C1 segment of cervical spinal cord (tissue), 14 donors: ENCODE measurements at regions not wholly inside any gene's neighbourhood (a gene's known extent, or its start where the extent isn't known, plus 50 kb on each side); places are given as distances from the start of the nearest gene placed in this dataset.
"Not testable (repeated sequence)": the region's sequence is repeated elsewhere in the genome, so short reads cannot be mapped to it uniquely, and the experiment has no call there.

Source experiments
- DNase-seq, 14 donors: peaks; one replicate each; lab custom pipeline; 2025; lab: John Stamatoyannopoulos, UW

DNA sequence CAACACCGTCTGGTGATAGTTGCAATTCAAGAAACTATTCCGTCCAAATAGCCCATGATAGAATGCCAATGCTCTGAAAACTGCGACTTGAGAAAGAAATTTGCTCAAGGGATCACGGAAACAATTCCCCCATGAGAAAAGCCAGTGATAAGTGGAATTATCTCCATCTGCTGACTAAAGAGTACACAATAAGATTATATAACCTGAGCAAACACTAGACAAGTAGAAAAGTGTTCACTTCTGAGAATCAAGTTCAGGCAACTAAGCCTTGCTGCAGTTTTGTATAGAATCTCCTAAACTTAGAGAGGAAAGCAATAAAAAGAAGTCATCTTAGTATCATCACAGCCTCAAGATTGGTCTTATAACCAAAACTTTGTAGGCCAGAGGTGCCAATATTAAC lies 336.3 kb upstream of the NRXN1 start:
- no peak for DNase-seq

DNA sequence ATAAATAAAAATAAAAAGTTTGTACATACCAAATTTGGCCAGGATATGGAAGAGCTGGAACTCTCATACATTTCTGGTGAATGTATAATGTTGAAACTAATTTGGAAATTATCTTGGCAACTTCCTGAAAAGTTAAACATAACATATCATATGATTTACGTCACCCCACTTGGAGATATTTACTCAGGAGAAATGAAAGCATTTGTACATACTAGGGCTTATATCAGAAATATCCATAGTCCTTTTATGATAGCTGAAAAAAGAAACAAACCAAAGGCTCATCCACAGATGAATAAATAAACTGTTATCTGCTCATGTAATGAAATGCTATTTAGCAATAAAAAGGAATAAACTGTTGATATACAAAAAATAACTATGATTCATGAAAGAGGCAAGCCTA lies 318.2 kb upstream of the NRXN1 start:
- no peak for DNase-seq

DNA sequence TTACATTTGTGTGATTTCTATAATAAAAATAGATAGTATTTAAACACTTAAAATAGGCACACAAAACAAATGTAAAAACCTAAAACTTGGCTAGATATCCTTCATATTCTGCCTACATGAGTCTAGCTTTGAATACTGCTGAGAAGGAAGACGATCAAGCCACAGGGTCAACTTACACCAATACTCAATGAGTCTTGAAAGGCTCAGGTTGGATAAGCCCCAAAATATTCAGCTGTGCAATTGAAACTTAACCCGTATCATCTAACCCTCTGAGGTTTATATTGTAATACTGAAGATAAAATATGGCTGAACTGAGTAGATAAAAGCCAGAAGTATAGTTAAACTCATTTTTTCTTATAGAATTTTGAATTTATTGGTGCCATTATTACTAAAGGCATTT lies 313.0 kb upstream of the NRXN1 start:
- no peak for DNase-seq

DNA sequence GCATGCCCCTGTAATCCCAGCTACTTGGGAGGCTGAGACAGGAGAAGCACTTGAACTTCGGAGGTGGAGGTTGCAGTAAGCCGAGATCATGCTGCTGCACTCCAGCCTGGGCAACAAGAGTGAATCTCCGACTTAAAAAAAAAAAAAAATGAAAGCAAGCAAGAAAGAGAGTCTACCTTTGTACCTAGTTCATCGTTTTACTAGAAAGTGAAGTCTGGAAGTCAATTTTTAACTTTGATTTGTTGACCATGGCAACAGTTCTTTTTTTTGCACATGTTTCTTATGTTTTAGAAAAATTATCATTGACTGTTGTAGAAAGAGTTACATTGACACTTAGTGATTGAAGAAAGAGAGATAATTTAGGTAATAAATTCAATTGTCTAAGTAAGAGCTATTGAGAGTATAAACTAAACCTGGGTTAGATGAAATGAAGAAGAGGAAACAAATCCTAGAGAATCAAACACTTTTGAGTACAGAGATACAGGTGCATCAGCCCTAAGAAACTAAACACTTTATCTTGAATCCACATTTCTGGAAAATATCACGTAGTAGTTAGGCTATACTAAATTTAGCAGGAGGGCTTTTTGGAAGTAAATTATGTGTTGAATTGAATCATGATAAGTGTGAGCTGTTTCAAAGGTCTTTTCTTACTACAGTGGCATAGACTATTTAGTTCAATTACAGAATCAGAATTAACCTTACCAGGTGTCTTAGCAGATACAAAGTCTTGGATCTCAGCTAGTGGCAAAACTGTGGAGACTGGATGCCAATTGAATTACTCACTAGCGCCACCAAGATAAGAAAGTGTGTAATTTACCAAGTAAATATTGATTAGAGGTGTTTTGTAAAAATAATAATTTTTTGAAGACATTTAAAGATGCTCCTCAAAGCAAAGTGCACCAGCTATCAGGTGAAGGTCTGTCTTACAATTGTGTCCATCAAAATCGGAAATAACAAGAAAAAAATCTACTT lies 303.4 kb upstream of the NRXN1 start:
- DNase-seq, result no peak

DNA sequence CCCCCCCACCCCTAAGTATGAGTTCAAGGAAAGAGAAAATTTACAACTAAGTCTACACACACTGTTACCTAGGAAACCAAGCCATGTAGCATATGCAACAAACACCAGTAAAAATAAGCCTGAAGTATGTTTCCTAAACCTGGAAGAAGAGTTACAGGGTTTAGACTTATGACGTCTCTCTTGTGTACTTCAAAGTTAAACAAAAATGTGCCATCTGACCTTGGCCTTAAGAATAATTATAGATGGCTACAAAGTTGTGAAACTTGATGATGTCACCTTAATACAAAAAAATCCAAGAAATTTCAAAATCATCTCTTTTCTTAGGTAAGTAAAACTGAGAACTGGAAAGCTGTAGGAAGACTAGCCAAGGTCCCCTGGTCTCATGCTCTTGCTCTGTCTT lies 297.6 kb upstream of the NRXN1 start:
- DNase-seq, result no peak

DNA sequence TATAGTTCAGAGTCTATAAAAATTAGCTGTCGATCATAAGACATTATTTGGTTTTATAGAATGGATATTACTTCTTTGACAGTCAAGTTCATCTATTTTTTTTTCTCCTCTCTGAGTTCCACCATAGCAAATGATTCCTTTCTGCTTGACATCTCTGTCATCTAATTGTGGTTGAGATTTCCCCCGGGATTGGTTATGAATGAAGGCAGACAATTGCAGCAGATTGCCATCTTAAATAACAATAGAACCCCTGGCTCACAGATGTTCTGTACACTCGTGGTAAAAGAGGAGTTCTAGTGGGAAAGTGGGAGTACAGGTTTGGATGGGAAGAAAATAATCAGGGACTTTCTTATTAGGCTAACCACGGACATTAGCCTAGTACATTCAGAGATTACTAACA lies 292.1 kb upstream of the NRXN1 start:
- DNase-seq, result no peak

DNA sequence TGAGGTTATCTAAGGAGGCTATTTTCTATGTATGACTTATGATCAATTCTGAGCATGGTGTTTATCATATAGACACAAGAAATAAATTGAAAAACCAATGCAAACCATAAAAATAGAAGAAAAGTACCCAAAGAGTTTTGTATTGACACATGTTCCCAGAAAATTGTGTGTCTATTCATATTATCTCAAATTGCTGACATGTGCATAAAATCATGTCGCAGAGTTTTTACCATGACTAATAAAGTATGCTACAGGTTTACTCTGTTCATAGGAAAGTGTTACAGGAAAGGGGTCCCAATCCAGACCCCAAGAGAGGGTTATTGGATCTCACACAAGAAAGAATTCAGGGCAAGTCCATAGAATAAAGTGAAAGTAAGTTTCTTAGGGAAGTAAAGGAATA lies 290.7 kb upstream of the NRXN1 start:
- no peak for DNase-seq

DNA sequence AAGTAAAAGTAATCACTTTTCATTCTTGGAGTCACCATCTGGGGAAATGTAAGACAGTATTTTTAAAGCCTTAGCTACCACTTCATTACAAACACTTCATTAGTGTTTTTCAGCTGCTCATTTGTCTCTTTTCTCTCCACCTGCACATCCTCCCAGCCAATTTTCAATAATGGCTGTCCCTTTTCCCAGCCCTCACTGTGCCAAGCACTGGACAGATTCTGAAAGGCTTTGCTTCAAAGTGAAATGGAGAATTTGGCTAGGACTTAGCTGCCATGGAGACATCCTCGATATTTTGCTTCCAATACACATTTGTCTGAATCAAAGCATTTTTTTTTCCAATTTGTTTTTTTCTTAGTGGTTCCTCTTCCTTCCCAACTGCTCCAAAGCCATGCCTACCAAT lies 272.4 kb upstream of the NRXN1 start:
- peak in 7 of 14 donors; percentile 1 to 19 (median 8) for DNase-seq

DNA sequence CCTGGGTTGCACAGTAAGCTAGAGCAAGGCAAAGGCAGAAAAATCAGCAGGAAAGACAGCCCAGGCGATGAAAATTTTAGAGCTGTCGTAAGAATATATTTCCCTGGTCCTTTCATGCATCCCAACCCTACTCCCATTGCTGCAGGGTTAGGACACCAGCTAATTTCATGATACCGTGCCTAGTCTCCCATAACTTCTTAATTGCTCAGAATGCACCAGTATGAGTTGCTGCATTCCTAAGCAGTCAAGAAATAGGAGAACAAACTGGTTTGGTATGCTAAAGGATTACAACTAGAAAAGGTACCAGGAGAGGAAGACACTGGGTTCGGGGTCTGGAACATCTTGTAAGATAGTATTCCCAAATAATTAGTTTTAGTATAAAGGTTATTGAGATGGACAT lies 269.4 kb upstream of the NRXN1 start:
- no peak for DNase-seq

DNA sequence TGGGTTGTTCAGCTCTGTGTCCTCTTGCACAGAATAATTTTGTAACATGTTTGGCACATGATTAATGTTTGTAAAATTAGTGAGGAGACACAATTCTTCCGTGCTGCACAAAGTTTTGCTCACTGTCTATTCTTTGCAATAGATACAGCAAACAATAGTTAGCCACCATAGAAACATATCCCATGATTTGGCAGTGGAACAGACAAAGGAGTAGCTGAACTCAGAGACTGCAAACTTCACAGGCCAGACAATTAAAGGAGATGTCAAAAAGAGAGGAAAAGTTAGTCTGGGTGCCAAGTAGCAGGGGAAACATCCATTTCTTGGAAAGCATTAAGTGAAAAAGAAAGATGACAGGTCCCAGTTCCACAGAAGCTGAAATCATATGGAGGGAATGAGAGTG lies 267.4 kb upstream of the NRXN1 start:
- no peak for DNase-seq

DNA sequence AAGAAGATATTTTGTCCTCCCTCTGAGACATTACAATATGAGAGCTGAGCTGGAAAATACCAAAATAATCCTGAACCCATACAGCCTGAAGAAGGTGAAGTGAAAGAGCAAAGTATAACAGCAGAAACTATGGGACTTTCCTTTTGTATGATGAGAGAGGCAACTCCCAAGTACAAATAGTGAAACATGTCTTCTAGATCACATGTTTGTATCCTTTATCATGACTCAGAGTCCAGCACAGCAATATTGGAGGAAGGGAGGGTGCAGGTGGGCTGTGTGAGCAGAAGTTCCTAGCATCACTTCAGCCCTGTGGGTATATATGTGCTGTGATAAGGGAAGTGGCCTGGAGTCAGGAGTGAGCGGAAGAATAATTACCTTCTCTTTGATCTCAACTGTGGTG lies 265.6 kb upstream of the NRXN1 start:
- DNase-seq, result no peak

DNA sequence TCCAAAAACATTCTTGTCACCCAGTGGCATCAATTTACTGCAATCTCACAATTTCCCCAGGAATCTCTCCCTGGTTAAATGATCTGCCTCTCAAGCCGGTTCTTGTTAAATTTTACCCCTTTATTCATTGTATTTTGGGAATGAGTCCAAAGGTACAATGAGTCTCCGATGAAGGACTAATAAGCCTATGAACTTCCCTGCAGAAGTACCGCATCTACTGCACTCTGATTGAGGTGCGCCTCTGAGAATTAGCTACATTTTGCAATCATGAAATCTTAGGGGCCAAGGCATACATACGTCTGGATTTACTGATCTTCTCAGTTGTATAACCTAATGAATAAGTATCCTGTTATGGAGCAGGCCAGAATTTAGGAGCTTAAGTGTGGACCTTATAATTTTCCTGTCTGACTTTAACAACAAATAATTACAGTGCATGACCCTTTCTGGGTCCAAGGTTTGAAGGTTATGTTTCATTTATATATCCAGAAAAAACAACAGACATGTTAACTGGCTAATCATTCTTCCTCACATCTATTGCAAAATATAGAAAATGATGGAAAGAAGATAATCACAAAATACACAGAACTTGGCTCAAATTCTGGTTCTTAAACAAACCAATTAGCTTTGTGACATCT lies 261.8 kb upstream of the NRXN1 start:
- no peak for DNase-seq

DNA sequence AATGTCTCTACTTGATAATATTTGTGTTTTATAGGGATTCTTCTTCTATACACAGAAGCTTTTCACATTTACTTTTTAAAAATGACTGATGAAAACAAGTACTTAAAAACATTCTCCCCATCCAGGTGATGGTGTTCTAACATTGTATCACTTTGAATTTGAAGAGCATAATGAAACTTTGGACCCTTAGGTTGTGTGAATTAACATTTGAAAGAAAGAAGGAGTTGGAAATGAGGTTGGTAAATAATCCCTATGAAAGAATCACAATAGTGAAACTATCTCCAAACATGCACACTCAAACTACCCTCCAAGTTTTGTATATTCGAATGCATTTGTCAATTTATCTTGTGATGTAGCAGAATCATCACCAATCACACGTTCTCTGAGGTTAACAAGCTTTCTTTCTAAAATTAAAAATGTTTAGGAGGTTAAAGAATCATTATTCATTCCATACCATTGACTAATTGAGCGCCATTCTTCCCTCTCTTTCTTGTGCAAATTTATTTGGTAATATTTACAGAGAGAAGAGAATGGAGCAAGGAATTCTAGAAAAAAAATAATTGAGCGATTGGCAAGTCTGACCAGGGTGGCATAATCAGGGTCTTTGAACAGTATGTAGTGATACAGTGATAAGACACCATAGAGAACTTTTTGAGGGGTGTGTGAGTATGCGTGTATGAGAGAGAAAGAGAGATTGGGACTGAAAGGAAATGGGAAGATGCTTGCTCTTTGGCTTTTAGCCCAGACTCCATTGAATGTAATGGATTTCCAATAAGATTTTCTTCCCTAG lies 260.0 kb upstream of the NRXN1 start:
- no peak for DNase-seq

DNA sequence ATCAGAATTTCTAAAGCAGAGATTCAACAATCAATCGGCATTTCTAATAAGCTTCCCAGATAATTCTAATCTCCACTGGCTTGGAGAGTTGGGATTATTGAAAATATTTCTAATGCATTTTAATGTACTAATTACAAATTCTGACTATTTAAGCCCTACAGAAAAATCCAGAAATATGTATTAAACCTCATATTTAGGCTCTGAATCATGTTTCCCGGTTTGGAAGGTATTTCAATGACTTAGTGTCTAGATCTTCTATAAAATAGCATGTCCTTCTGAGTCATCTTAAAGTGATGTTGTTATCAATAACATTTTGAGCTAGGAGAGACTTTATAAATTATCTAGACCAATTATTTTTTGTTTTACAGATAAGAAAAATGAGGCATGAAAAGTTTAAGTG lies 258.8 kb upstream of the NRXN1 start:
- no peak for DNase-seq

DNA sequence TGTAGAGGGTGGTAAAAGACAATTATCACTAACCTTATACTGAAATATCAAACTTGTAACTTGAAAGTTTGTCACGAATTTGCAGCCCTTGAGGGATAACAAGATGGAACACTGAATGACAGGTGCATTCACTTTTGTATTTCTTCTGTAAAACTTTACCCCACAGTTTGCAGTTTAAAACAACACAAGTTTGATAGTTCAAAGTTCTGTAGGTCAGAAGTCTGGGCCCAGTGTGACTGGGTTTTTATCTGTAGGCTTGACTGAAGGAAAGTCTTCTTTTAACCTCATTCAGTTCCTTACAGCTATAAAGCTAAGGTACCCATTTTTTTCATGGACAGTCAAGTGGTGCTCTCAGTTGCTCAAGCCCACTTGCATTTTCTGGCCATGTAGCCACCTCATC lies 257.1 kb upstream of the NRXN1 start:
- DNase-seq, result no peak

DNA sequence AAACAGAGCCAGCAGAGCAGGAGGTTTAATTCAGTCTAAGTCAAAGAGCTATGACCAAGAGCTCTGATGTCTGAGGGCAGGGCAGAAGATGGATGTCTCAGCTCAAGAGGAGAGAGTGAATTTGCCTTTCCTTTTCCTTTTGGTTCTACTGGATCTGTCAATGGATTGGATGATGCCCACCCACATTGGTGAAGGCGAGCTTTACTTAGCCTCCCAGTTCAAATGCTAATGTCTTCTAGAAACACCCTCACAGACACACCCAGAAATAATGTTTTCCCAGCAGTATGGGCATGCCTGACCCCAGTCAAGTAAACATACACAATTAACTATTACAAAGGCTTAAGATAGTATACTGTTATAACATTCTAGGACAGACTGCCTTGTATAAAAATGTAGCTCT lies 236.3 kb upstream of the NRXN1 start:
- no peak for DNase-seq

DNA sequence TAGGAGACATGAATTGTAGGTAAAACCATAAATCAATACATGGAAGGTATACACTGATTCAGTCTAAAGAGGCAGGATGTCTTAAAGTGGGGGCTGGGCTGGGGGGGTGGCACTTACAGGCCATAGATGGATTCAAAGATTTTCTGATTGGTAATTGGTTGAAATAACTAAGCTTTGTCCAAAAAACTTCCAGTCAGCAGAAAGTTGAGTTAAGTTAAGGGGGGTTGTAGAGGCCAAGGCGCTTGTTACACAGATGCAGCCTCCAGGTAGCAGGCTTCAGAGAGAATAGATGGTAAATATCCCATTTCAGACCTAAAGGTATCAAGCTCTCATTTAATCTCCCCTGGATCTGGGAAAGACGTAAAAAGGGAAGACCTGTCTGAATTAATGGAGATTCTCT lies 233.6 kb upstream of the NRXN1 start:
- DNase-seq, result no peak

DNA sequence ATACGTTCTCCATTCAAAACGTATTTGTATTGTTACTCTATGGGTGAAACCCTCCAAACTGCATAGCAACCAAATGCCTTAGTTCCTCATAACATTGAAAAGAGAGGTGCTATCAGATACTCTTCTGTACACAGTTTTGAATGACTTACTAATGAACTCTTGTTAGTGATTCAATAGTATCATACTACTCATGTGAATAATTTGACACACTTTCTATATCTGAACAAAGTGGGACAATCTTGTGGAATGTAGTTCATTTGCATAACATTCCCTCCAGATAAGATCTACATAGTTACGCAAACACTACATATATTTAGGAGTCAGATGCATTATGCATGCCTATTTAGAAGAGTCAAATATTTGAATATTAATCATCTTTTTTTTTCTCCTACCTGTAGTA lies 232.0 kb upstream of the NRXN1 start:
- DNase-seq, result no peak

DNA sequence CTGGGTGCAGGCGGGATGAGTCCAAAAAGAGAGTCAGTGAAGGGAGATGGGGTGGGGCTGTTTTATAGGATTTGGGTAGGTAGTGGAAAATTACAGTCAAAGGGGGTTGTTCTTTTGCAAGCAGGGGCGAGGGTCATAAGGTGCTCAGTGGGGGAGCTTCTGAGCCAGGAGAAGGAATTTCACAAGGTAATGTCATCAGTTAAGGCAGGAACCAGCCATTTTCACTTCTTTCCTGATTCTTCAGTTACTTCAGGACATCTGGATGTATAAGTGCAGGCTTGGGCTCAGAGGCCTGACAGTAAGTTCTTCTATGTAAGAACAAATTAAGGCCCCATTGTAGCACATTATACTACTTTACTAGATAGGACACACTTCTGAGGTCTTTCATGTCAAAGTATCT lies 231.2 kb upstream of the NRXN1 start:
- not testable (repeated sequence) for DNase-seq

DNA sequence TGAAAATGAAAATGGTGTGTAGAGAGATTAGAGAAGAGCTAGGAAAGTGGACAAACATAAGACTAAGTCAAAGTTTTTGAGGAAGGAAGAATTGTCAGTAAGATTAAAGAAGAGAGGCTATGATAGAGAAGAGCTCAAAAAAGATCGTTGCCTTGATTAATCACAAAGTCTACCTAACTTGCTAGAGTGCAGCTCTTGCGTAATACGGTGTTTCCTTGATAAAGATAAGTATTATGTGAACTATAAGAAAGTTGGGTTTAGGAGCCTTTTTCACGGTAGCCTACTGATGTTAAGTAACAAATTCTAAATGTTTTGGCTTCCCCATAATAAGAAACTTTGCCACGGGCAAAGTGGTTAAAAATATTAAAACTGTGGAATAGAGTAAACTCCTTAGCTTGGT lies 226.4 kb upstream of the NRXN1 start:
- no peak for DNase-seq

DNA sequence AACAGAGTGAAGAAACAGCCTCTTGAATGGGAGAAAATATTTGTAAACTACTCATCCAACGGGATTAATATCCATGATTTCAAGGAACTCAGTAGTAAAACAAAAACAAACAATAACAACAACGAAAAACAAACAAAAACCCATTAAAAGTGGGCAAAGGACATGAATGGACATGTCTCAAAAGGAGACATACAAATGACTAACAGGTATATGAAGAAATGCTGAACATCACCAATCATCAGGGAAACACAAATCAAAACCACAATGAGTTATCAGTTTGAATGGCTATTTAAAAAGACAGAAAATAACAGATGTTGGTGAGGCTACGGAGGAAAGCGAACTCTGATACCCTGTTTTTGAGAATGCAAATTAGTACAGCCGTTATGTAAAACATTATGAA lies 224.8 kb upstream of the NRXN1 start:
- no peak for DNase-seq

DNA sequence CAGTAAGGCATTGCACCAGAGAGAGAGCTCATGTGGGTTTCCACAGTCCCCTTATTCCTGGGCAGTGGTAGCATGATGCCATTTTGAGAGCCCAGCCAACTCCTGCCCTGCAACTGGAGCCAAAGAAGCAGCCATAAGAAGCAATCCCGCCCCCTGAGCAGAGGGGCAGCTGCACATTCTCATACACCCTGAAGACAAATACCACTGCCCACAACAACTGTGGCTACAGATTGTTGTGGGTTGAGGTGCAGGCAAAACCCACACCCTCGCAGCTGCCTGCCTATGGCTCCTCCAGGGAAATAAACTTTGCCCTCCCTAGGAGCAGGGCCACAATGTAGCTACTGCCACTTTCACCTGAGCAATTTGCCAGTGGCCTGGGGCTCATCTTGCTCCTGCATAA lies 219.4 kb upstream of the NRXN1 start:
- DNase-seq, result no peak
